ENCODE measurements at regions not wholly inside any gene's neighbourhood (a gene's known extent, or its start where the extent isn't known, plus 50 kb on each side); places are given as distances from the start of the nearest gene placed in this dataset.

- Histone ChIP-seq H3K9me3 (ENCODE audit: control insufficient read depth, insufficient read depth, low read length) (peaks cover 44% of the 10 kb centered on the region), H3K4me3 (ENCODE audit: low read depth, low read length) (no peak overlapping the region), H3K27me3 (ENCODE audit: control insufficient read depth, insufficient read depth, low read length) (no peaks in the 10 kb centered on the region), H3K27ac (ENCODE audit: low read depth, low read length) (no peak overlapping the region)
- ChIA-PET POLR2A (no interaction called here), CTCF (no interaction called here)
- DNase-seq (ENCODE audit: low read depth, low spot score): no peak
- TF ChIP-seq CTCF (IDR thresholded peaks at IDR 0.05; ENCODE audit: low read depth, low read length): no peak
Measured at GRCh38 chr6:170069611-170070010, 221.3 kb downstream of the DLL1 start.

- ChIA-PET CTCF (no interaction called here), POLR2A (no interaction called here)
- Histone ChIP-seq H3K4me3 (ENCODE audit: low read depth, low read length) (no peak overlapping the region), H3K27me3 (ENCODE audit: control insufficient read depth, insufficient read depth, low read length) (no peaks in the 10 kb centered on the region), H3K27ac (ENCODE audit: low read depth, low read length) (no peak overlapping the region), H3K9me3 (ENCODE audit: control insufficient read depth, insufficient read depth, low read length) (peaks cover 43% of the 10 kb centered on the region)
- no peak for DNase-seq (ENCODE audit: low read depth, low spot score)
- no peak for TF ChIP-seq CTCF (IDR thresholded peaks at IDR 0.05; ENCODE audit: low read depth, low read length)
Measured at GRCh38 chr6:170068496-170068895, 222.4 kb downstream of the DLL1 start.

GRCh38 chr6:170067923-170068360 lies 222.9 kb downstream of the DLL1 start:
- no peak overlapping the region for H3K4me3 ChIP-seq (ENCODE audit: low read depth, low read length)
- no peak for DNase-seq (ENCODE audit: low read depth, low spot score)
- peaks cover 49% of the 10 kb centered on the region for H3K9me3 ChIP-seq (ENCODE audit: control insufficient read depth, insufficient read depth, low read length)
- H3K27ac ChIP-seq (ENCODE audit: low read depth, low read length): no peak overlapping the region
- no peaks in the 10 kb centered on the region for H3K27me3 ChIP-seq (ENCODE audit: control insufficient read depth, insufficient read depth, low read length)
- POLR2A ChIA-PET: no interaction called here
- CTCF ChIA-PET: no interaction called here
- TF ChIP-seq CTCF (IDR thresholded peaks at IDR 0.05; ENCODE audit: low read depth, low read length): no peak

GRCh38 chr6:170067181-170067641 lies 223.7 kb downstream of the DLL1 start:
- Histone ChIP-seq H3K9me3 (ENCODE audit: control insufficient read depth, insufficient read depth, low read length) (peaks cover 54% of the 10 kb centered on the region), H3K4me3 (ENCODE audit: low read depth, low read length) (no peak overlapping the region), H3K27me3 (ENCODE audit: control insufficient read depth, insufficient read depth, low read length) (no peaks in the 10 kb centered on the region), H3K27ac (ENCODE audit: low read depth, low read length) (no peak overlapping the region)
- DNase-seq (ENCODE audit: low read depth, low spot score): no peak
- no peak for TF ChIP-seq CTCF (IDR thresholded peaks at IDR 0.05; ENCODE audit: low read depth, low read length)
- CTCF ChIA-PET: no interaction called here
- POLR2A ChIA-PET: no interaction called here

- no peak for TF ChIP-seq CTCF (IDR thresholded peaks at IDR 0.05; ENCODE audit: low read depth, low read length)
- POLR2A ChIA-PET: no interaction called here
- CTCF ChIA-PET: no interaction called here
Measured at GRCh38 chr6:170066679-170067078, 224.2 kb downstream of the DLL1 start.

More at GRCh38 chr6:170066679-170067078, 224.2 kb downstream of the DLL1 start:
- no peak overlapping the region for H3K4me3 ChIP-seq (ENCODE audit: low read depth, low read length)
- peaks cover 57% of the 10 kb centered on the region for H3K9me3 ChIP-seq (ENCODE audit: control insufficient read depth, insufficient read depth, low read length)
- H3K27ac ChIP-seq (ENCODE audit: low read depth, low read length): no peak overlapping the region
- no peaks in the 10 kb centered on the region for H3K27me3 ChIP-seq (ENCODE audit: control insufficient read depth, insufficient read depth, low read length)
- DNase-seq (ENCODE audit: low read depth, low spot score): no peak
